H4 (cell line): ENCODE measurements at regions not wholly inside any gene's neighbourhood (a gene's known extent, or its start where the extent isn't known, plus 50 kb on each side); places are given as distances from the start of the nearest gene placed in this dataset.

Experiments
- DNase-seq: peaks from one replicate; pipeline ENCODE4 v3.0.0-alpha.2; 2015; ENCODE audit warnings: low spot score

DNA sequence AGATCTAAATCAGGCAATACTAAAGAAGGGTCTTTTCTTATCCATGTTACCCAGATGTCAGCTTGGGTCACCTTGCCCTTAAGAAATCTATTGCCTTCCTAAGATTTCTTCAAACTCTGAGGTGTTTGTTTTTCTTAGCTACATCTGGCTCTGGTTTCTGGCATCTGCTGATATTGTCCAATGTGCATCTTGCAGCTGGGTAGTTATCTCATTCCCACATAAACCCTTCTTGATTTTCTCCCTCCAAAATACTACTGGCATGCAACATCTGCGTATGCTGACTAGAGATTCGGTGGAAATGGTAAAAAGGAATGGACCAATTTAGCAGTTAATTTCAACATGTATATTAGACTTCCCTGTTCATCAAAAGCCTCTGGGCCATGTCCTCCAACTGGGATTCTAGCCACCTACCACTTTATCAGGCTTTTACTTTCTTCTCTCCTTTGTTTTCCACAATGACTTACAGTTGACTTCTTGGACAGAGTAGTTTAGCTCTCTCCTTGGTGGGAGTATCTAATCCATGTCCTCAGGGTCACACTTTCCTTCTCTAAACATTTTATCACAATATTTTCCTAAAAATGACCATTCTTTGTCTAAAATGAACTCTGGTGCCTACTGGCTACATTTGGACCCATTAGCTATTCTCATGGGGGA, 324.8 kb upstream of the FAR2 start:
- DNase-seq: no peak

DNA sequence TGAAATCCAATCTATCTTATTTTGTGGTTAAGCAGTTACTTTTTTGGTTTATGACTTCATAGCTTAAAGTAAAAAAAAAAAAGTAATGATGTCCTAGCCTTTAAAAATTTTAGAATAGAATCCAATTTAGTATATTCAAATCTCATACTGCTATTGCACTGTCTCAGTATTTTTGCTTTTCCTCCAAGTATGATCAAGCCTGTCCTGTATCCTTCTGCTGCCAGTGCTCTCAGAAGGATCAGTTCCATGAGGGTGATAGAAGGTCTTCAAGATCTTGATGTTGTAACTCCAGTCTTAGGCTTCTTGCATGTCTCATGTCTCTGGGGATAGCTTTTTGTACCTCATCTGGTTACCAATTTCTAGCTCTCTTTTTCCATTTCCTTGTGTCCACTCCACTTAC, 324.2 kb upstream of the FAR2 start:
- DNase-seq: no peak

DNA sequence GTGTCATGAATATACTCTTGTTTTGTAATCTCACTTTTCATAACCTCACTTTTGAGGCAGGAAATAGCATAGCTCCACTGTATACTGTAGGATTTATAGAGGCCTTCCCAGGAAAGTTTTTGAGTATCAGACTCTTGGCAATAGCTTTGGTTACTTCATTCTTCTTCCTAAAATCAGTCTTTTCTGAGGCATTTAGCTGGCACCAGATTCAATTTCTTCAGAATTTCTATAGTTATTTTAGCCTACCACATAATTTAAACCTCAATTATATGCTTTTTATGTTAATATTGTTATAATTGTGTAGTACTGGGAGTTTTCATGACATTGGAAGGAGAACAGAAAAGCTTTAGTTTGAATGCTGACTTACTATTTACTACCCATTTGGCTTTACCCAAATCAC, 322.3 kb upstream of the FAR2 start:
- DNase-seq: no peak

GRCh38 chr12:28827861-28828260, 321.2 kb upstream of the FAR2 start:
- DNase-seq: no peak

DNA sequence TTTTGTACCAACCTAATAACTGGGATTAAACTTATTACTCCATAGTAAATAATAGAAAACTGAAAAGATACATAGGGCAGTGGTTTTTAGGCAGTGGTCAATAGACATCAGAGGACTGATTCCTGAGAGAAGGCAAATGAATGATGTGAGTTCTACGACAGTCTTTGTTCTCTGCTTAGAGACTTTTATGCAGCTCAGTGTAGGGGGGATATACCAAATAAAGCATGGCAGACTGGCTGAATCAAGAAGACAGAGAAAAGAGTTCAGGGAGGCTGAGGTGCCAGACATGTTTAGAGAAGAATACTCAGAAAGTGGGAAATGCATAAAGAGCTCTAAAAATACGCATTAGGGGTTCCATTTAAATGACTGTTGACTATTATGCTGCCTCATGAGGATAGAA, 320.8 kb upstream of the FAR2 start:
- DNase-seq: no peak

DNA sequence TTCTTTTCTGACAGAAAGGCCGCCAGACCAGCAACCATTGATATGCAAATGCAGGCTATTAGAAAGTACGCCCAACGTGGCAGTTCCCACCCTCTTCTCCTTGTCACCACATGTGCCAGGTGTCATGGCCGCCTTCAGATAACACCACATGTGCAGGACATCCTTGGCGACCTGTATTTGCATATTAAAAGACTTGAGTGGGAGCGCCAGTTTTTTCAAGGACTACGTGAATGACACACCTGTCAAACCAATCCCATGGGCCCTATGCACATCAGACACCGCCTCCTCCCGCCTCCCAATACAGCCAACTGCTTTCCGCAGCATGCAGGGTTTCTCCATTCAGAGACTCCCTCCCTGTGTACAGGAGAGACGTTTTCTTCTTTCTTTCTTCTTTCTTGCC, 318.6 kb upstream of the FAR2 start:
- no peak for DNase-seq

DNA sequence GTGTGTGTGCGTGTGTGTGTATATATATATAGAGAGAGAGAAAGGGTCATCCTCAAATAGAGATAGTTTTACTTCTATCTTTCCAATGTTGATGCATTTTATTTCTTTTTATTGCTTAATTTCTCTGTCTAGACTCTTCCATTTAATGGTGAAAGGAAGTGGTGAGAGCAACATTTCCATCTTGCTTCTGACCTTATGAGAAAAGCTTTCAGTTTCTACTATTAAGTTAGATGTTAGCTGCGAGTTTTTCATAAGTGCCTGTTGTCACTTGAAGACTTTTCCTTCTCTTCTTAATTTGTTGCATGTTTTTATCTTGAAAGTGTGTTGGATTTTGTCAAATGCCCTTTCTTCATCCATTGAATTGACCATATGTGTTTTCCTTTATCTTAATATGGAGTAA, 304.4 kb upstream of the FAR2 start:
- DNase-seq: no peak

GRCh38 chr12:28851781-28852180, 297.3 kb upstream of the FAR2 start:
- no peak for DNase-seq

GRCh38 chr12:28855761-28856310, 293.2 kb upstream of the FAR2 start:
- DNase-seq: no peak

- DNase-seq: no peak
Observed at GRCh38 chr12:28857369-28857768, 291.7 kb upstream of the FAR2 start.

DNA sequence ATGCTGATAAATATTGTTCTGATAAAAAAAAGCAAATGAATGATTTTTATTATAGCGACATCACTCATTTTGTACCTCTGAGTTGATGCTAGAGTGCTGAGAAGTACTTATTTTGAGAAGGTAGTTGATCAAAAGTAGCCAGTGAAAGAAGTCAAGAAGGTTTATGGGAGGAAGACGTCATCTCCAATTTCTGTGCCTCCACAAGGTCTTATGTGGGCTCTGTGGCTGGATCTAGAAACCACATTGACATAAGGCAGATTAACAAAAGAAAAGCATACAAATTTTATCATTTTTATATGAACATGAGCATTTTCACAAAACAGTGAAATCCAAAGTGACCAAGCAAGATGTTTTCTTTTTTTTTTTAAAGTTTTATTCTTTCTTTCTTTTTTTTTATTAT, 289.5 kb upstream of the FAR2 start:
- no peak for DNase-seq

DNA sequence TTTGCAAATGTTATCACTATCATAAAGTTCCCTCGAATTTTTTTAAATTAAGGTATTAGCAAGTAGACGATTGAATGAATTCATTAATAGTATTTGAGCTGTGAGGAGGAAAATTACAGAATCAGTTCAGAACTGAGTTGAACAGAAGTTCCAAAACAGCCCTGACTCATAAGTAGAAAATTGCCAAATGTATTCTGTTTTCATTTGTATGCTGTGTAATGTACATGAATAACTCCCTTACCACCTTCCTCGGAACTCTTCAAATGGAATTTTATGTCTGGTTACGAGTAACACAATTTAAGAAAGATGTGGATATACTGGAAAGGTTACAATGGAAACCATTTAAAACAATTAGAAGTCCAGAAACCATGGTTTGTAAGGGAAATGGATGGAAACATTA, 283.3 kb upstream of the FAR2 start:
- DNase-seq: no peak

DNA sequence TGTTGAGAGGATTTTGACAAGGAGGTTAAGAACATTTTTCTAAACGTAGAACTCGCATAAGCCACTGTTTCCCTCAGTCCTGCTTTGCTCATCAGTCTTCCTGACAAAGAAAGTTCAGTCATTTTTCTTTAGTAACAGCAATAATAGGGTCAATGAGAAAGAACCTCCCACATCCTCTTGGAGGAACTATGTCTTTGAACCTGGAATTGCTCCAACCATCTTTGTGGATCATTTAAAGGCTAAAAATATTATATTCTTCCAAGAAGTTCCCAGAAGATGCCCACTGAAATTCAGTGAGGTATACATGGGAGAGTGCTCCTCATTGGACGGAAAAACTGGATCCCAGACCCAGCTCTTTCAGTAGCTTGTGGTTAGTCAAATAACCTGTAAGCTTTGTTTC, 282.8 kb upstream of the FAR2 start:
- no peak for DNase-seq

DNA sequence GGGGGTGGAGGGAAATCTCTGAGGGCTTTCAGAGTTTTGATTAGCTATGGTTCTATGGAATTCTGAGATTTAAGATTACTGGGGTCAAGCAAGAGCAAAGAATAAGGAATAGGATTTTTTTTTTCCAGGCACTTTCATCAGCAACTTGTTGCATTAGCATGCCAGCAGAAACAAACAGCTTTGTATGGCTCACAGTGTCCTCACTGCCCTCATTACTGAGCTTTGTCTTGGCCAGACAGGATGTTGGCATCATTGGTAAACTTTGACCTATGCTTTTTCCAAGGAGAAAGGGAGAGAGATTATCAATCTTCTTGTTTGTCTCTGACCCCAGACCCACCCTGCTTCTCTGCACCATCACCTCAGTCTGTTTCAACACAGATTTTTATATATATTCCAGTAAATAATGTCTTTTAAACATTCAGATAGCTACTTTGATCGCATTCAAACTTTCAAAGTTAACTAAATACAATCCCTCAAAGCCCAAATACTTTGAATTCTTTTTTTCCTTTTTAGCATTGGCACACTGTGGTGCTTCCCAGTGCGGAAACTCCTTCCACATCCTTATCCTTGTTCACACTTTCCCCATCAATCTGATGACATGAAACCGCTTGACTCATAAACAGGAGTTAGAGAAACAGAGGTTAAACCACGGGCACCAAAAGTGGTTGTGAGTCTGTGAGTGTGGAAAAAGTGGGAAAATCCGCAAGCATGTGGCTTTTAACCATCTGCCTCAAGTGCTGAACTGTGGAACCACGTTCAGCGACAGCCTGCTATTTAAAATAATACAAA, 282.2 kb upstream of the FAR2 start:
- DNase-seq: no peak

GRCh38 chr12:28868414-28868813, 280.7 kb upstream of the FAR2 start:
- no peak for DNase-seq

DNA sequence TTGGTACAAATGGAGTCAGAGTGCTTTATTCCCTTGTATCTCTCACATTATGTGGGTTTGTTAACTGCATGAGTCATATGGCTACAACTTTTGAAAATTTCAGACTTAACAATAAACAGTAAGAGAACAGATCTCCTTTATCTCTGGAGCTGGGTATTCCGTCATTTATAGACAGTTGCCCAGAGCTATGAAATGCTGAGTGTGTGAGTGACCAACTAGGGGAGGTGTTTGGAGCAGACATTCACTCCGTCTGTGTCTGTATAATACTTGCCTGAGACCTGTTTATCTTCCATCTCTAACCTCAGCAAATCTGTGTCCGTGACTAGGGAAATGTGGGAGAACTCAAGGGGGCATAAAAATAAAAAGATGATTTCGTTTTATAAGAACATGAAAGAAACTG, 279.9 kb upstream of the FAR2 start:
- DNase-seq: peak; percentile 78

DNA sequence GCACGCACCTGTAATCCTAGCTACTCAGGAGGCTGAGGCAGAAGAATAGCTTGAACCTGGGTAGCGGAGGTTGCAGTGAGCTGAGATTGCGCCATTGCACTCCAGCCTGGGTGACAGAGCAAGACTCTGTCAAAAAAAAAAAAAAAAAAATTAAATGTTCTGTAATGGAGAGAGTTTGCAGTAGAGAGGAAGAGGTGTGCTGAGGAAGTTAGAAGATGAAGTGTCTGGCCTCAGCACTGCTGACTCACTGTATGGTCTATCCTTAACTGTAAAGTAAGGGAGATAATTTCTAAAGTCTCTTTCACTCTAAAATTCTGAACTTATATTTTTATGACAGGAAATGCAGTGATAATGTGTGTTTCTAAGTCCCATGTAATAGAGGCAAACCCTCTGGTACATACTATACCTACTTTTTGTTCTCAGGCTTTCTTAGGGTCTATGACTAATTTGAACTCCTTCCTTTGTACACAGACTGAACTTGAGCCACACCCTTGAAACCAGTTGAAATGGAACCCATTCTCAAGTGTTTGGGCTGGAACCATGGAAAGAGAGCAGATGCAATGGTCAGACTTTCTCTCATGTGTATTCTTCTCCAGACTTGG, 278.1 kb upstream of the FAR2 start:
- peak; percentile 10 for DNase-seq

- DNase-seq: peak; percentile 74
Observed at GRCh38 chr12:28872654-28873268, 276.3 kb upstream of the FAR2 start.

- no peak for DNase-seq
Observed at GRCh38 chr12:28874758-28875157, 274.3 kb upstream of the FAR2 start.

GRCh38 chr12:28876196-28876798, 272.8 kb upstream of the FAR2 start:
- no peak for DNase-seq

- no peak for DNase-seq
Observed at GRCh38 chr12:28877854-28878253, 271.2 kb upstream of the FAR2 start.

DNA sequence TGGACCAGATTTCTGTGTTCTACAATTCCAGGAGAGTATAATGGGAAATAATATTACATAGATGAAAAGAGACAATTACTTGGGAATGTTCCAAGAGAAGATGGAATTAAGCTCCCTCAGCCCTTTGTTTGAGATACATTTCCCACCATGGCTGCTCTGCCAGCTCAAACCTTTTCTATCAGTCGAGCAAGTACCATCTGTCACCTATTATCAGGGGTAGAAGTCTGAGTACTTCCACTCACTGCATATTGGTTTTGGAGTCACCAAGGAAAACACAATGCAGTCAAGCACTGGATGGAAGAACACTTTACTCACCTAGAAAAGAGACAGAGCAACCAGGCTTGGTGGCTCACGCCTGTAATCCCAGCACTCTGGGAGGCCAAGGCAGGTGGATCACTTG, 270.4 kb upstream of the FAR2 start:
- no peak for DNase-seq
